Adrenal gland (tissue), 9 donors: ENCODE measurements at regions not wholly inside any gene's neighbourhood (a gene's known extent, or its start where the extent isn't known, plus 50 kb on each side); places are given as distances from the start of the nearest gene placed in this dataset.
A peak's percentile ranks its signal among the peaks of the same experiment; 100 is the strongest.

Experiments used
- DNase-seq, 7 donors: peaks; one replicate each; pipeline ENCODE4 v3.0.0-alpha.2; 2019 to 2020
- H3K27ac ChIP-seq, 5 donors: fragments of 200-600 bp; sonication (generic) in 4 of 5; 1 replicate in 3 of 5; 2 replicates in 2 of 5; pipeline versions ENCODE4 v1.5.1 to v1.8.0; 2016 to 2020; ENCODE audit warnings: mild to moderate bottlenecking in 1 of 5
- H3K27me3 ChIP-seq: fragments of 200-600 bp; 2 replicates; pipeline ENCODE4 v1.8.0; 2021
- H3K36me3 ChIP-seq, 2 donors: fragments of 200-600 bp; replicated peaks in 1 of 2; 1 replicate in 1 of 2; 2 replicates in 1 of 2; pipeline versions ENCODE4 v1.5.1 to v1.8.0; 2018 to 2022
- H3K4me1 ChIP-seq, 2 donors: fragments of 200-600 bp; replicated peaks in 1 of 2; 1 replicate in 1 of 2; 2 replicates in 1 of 2; pipeline versions ENCODE4 v1.5.1 to v1.8.0; 2018 to 2021
- H3K4me3 ChIP-seq, 4 donors: fragments of 200-600 bp; sonication (generic) in 3 of 4; one replicate each; pipeline ENCODE4 v1.5.1; 2016 to 2018
- H3K9me3 ChIP-seq, 3 donors: fragments of 200-600 bp; sonication (generic) in 1 of 3; replicated peaks in 1 of 3; 1 replicate in 2 of 3; 2 replicates in 1 of 3; pipeline versions ENCODE4 v1.5.1 to v1.8.0; 2016 to 2021
- CTCF ChIP-seq, 6 experiments: fragments of 450-650 bp in 4 of 6; fragments of 200-600 bp in 2 of 6; sonication (generic) in 1 of 6; IDR thresholded peaks; 1 replicate in 5 of 6; 2 replicates in 1 of 6; pipeline versions ENCODE4 v1.5.1 to v1.8.0; 2016 to 2021; ENCODE audit warnings: antibody characterized with exemption in 6 of 6, mild to moderate bottlenecking in 2 of 6, moderate library complexity in 1 of 6
- POLR2A ChIP-seq, 2 donors: fragments of 450-650 bp; IDR thresholded peaks; one replicate each; pipeline ENCODE4 v1.6.1; 2017; ENCODE audit warnings: antibody characterized with exemption in 2 of 2, mild to moderate bottlenecking in 2 of 2, moderate library complexity in 1 of 2
- WGBS, 4 donors: extraction: QIAGEN DNeasy Blood & Tissue Kit in 2 of 4; methylation state at CpG; one replicate each; pipeline versions ENCODE4 v1.1.5 to v1.1.7; 2013 to 2017; 5-methylcytosine and 5-hydroxymethylcytosine counted together
- intact Hi-C, 2 donors: fragments of 100-400 bp; cut with DNase I; formaldehyde crosslinking; loops; one replicate each; pipeline versions ENCODE4 v1.14.1 to v1.15.0; 2022 to 2023
- donor health status: healthy with polysubstance abuse.
- donor health status: Bipolar disorder and iron deficiency.
- donor health status: DM: yes; HTN: yes; CAD: no.
- donor health status: DM: no; HTN: no; CAD: no.
- donor health status: DM: no; HTN: no; CAD: no.

DNA sequence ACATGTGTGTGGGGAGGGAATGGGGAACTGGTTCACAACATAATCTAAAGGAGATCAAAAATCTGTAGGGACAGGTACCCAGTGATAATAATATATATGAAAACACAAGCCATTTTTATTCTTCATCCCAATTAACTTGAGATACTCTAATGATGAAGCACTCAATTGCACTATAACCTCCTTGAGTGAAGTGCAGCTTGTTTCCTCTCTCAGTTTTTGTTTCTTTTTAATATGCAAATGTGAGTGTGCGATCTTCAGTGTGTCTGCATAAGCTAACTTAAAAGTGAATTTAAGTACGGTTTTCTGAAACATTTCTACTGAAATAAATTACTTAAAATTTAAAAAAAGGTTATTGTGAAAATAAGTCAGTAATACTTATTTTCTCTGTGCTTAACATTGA lies 623.5 kb downstream of the CDH11 start:
- WGBS, 4 donors: 74 to 82% (median 77%) methylated on average over 2 of the region's 2 CpGs
- Histone ChIP-seq H3K4me3 (no peak overlapping the region), H3K36me3 (no peaks in the 10 kb centered on the region), H3K27me3 (no peaks in the 10 kb centered on the region), H3K27ac (no peak overlapping the region), H3K9me3 (no peaks in the 10 kb centered on the region), H3K4me1 (no peaks in the 10 kb centered on the region)
- TF ChIP-seq CTCF (IDR thresholded peaks at IDR 0.05) (no peak), POLR2A (IDR thresholded peaks at IDR 0.05) (no peak)
- intact Hi-C loops: no loop called here
- no peak for DNase-seq

DNA sequence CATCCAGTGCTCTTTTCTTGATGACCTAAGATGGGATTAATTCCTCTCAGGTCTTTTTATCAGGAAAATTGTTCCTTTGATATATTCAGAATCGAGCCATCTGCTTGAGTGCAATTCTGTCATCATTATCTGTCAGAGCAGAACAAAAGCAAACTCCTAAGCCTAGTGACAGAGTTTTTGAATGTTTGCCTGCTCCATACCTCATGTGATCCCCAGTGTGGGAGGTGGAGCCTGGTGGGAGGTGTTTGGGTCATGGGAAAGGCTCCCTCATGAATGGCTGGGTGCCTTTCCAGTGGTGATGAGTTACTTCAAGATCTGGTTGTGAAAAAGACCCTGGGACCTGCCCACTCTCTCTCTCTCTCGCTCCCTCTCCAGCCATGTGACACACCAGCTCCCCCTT lies 628.2 kb downstream of the CDH11 start:
- H3K27ac ChIP-seq: no peak overlapping the region
- no peaks in the 10 kb centered on the region for H3K27me3 ChIP-seq
- WGBS, 4 donors: 44 to 72% (median 53%) methylated on average over 2 of the region's 2 CpGs
- no peak overlapping the region for H3K4me3 ChIP-seq
- intact Hi-C loops: no loop called here
- no peak for TF ChIP-seq POLR2A (IDR thresholded peaks at IDR 0.05)
- TF ChIP-seq CTCF (IDR thresholded peaks at IDR 0.05): no peak
- H3K36me3 ChIP-seq: no peaks in the 10 kb centered on the region
- DNase-seq: no peak
- H3K9me3 ChIP-seq: no peaks in the 10 kb centered on the region
- no peaks in the 10 kb centered on the region for H3K4me1 ChIP-seq

GRCh38 chr16:64489449-64489848 lies 632.4 kb downstream of the CDH11 start:
- no peaks in the 10 kb centered on the region for H3K9me3 ChIP-seq
- 62 to 74% (median 70%) methylated on average over 1 of the region's 1 CpG for WGBS, 4 donors
- no peaks in the 10 kb centered on the region for H3K36me3 ChIP-seq
- no peaks in the 10 kb centered on the region for H3K4me1 ChIP-seq
- TF ChIP-seq POLR2A (IDR thresholded peaks at IDR 0.05): no peak
- DNase-seq: no peak
- no peak overlapping the region for H3K27ac ChIP-seq
- no peaks in the 10 kb centered on the region for H3K27me3 ChIP-seq
- H3K4me3 ChIP-seq: no peak overlapping the region
- intact Hi-C loops: no loop called here

- intact Hi-C loops: no loop called here
- H3K4me1 ChIP-seq: no peaks in the 10 kb centered on the region
- no peaks in the 10 kb centered on the region for H3K36me3 ChIP-seq
- 86 to 93% (median 90%) methylated on average over 1 of the region's 1 CpG for WGBS, 4 donors
- no peak overlapping the region for H3K27ac ChIP-seq
- TF ChIP-seq POLR2A (IDR thresholded peaks at IDR 0.05) (no peak), CTCF (IDR thresholded peaks at IDR 0.05) (no peak)
- no peak for DNase-seq
- H3K27me3 ChIP-seq: no peaks in the 10 kb centered on the region
- no peaks in the 10 kb centered on the region for H3K9me3 ChIP-seq
- H3K4me3 ChIP-seq: no peak overlapping the region
These were observed 635.3 kb downstream of the CDH11 start for GRCh38 chr16:64486561-64486960.

DNA sequence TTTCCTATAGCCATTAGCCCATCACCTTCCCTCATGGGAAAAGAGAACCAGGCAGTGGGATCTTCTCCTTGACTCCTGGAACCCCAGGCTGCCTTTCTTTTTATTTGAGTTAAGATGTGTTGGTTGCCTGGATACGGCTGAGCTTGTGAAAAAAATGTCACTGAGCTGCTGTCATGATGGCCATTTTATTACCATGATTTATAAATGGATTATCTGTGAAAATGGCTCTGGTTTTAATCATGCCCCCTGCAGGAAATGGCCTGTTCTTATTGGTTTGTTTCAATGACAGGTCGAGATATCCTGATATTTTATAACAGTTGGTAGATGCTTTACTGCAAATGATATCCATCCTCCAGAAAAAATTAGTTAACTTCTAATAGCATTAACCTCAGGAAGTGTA lies 640.4 kb downstream of the CDH11 start:
- H3K36me3 ChIP-seq: no peaks in the 10 kb centered on the region
- H3K27ac ChIP-seq: no peak overlapping the region
- intact Hi-C loops: no loop called here
- H3K4me1 ChIP-seq: peaks cover 4 to 14% of the 10 kb centered on the region in 2 donors
- WGBS, 4 donors: 68 to 94% (median 82%) methylated on average over 2 of the region's 2 CpGs
- TF ChIP-seq CTCF (IDR thresholded peaks at IDR 0.05) (no peak), POLR2A (IDR thresholded peaks at IDR 0.05) (no peak)
- peak in 1 of 7 donors; percentile 52 for DNase-seq
- no peak overlapping the region for H3K4me3 ChIP-seq
- no peaks in the 10 kb centered on the region for H3K9me3 ChIP-seq
- no peaks in the 10 kb centered on the region for H3K27me3 ChIP-seq
